UCSD-AML1 (cell line): ENCODE measurements at regions not wholly inside any gene's neighbourhood (a gene's known extent, or its start where the extent isn't known, plus 50 kb on each side); places are given as distances from the start of the nearest gene placed in this dataset.

Source experiments
- DNase-seq: peaks from one replicate; lab custom pipeline; 2025; ENCODE audit not compliant: unreplicated experiment; lab: John Stamatoyannopoulos, UW

- DNase-seq, result no peak
Measured at GRCh38 chr5:17160756-17161040, 56.7 kb upstream of the BASP1 start.

GRCh38 chr5:17161662-17162061 lies 55.8 kb upstream of the BASP1 start:
- DNase-seq, result no peak

GRCh38 chr5:17163221-17163620 lies 54.2 kb upstream of the BASP1 start:
- no peak for DNase-seq

- no peak for DNase-seq
Measured at GRCh38 chr5:17167171-17167891, 50.1 kb upstream of the BASP1 start.
